GM12892 (cell line): ENCODE measurements at regions not wholly inside any gene's neighbourhood (a gene's known extent, or its start where the extent isn't known, plus 50 kb on each side); places are given as distances from the start of the nearest gene placed in this dataset.
"Not testable (repeated sequence)": the region's sequence is repeated elsewhere in the genome, so short reads cannot be mapped to it uniquely, and the experiment has no call there.

Experiments used
- DNase-seq: peaks from one replicate; pipeline ENCODE4 v3.0.0; 2011; ENCODE audit not compliant: insufficient read length
- FAIRE-seq: peaks from 2 replicates; lab custom pipeline; 2011; peaks lifted over from hg19 to GRCh38; lab: Jason Lieb, UNC
- POLR2A ChIP-seq: IDR thresholded peaks from 2 replicates; pipeline ENCODE4 v1.6.1; 2011; ENCODE audit warnings: low read depth, low read length, control low read depth
- POLR2AphosphoS5 ChIP-seq: IDR thresholded peaks from 2 replicates; pipeline ENCODE4 v1.6.1; 2011; ENCODE audit warnings: low read depth, low read length, control low read depth
- TAF1 ChIP-seq: IDR thresholded peaks from 2 replicates; pipeline ENCODE4 v1.6.1; 2011; ENCODE audit warnings: low read depth, mild to moderate bottlenecking, control low read depth, low read length, borderline replicate concordance

DNA sequence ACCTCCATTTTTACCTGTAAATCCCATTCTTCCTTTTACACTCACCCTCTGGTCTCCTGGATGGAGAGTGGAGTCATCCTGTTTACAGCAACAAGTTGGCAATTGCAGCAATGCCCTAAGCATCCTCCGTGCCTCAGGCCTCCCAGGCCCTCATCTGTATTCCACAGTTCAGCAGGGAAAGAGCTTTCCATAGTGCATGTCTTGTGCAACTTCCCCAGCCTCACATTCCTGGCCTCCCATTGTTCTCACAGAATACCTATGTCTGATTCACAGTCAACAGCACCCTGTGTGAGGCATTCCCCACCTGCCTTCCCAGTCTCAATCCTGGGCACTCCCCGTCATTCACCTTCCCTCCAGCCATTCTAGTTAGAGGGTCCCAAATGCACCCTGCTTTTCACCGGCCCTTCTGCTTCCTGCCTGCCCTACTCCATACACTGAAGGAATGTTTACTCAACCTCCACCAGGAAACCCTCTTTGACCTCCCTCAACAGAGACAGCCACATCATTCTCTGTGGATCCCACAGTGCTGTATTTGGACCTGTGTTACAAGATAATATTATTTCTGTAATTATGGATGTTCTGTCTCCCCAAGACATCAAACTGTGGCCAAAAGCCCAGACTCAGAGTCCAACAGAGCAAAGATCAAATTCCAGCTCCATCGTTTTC is 405.7 kb downstream of the BUD13 start:
- DNase-seq (no peak), FAIRE-seq (no peak)
- TF ChIP-seq POLR2A (no peak), TAF1 (no peak), POLR2AphosphoS5 (no peak)

DNA sequence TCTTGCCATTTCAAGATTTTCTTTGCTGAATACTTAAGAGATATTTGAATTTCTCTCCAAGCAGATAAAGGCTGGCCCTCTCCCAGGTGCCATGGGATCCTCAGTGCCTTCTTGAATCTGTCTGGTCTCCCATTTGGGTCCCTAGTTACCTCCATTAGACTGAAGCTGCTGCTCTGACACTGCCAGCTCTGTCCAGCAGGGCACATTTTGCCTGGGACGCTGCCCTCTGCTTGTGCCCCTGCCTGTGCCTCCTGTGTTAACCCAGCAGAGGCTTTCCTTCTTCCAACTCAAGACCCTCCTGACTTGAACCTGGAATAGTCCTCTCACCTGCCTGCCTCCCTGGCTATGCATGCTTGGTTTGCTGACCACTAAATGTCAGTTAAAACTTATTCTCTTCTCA is 406.3 kb downstream of the BUD13 start:
- TF ChIP-seq POLR2A (no peak), POLR2AphosphoS5 (no peak), TAF1 (no peak)
- FAIRE-seq, result no peak
- no peak for DNase-seq

DNA sequence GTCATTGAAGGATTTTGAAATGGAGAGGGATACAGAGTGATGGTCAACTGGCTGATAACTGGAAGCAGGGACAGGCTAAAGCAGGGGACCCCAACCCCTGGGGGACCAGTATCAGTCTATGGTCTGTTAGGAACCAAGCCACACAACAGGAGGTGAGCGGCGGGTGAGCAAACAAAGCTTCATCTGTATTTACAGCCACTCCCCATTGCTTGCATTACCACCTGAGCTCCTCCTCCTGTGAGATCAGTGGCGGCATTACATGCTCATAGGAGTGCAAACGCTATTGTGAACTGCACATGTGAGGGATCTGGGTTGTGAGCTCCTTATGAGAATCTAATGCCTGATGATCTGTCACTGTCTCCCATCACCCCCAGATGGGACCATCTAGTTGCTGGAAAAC is 407.9 kb downstream of the BUD13 start:
- not testable (repeated sequence) for FAIRE-seq

DNA sequence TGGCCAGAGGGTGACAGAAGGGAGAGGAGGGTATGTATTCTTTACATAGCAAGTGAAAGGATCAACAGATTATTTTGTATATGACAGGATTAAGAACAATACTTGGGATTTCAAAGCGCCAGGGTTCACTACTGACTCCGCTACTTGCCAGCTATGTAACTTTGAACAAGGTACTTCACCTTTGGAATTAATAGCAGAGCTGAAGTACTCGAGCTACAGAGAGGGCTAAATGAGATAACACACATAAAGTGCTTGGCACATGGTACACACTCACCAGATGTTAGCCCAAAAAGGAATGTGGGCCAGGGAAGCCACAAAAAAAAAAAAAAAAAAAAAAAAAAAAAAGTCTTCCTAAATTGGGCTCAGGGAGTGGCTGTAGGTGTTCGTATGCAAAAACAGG is 408.4 kb downstream of the BUD13 start:
- no peak for DNase-seq
- TF ChIP-seq POLR2AphosphoS5 (no peak), TAF1 (no peak), POLR2A (no peak)
- FAIRE-seq, result no peak

More for the DNA sequence above, 407.9 kb downstream of the BUD13 start:
- not testable (repeated sequence) for DNase-seq

DNA sequence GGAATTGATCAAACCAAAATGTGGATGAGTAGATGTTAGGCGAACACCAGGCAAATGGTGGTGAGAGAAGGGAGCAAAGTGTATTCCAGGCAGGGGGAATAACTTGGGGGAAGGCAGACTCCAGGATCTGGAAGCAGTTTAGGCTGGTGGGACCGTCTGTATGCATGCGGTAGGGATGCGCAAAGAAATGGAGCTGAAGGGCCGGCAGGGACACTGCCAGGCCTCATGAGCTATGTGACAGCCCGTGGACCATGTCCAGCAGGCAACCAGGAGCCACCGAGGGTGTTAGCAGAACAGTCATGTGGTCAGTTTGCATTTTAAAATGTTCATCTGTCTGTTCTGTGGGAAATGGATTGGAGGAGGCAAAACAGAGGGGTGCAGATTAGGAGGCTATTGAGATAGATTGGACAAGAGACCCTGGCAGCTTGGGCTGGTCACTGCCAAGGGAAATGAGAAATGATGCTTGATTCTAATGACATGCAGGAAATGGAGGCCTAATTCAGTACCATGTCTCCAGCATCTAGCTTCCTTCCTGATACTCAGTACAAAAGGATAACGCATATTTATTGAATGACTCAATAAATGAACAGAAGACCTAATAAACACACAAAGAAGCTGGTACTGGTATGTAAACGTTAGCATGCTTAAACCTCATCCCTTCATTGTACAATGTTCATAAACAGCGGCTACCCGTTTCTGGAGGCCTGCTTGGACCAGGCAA is 412.4 kb downstream of the BUD13 start:
- FAIRE-seq (no peak), DNase-seq (no peak)
- TF ChIP-seq POLR2A (no peak), TAF1 (no peak), POLR2AphosphoS5 (no peak)

DNA sequence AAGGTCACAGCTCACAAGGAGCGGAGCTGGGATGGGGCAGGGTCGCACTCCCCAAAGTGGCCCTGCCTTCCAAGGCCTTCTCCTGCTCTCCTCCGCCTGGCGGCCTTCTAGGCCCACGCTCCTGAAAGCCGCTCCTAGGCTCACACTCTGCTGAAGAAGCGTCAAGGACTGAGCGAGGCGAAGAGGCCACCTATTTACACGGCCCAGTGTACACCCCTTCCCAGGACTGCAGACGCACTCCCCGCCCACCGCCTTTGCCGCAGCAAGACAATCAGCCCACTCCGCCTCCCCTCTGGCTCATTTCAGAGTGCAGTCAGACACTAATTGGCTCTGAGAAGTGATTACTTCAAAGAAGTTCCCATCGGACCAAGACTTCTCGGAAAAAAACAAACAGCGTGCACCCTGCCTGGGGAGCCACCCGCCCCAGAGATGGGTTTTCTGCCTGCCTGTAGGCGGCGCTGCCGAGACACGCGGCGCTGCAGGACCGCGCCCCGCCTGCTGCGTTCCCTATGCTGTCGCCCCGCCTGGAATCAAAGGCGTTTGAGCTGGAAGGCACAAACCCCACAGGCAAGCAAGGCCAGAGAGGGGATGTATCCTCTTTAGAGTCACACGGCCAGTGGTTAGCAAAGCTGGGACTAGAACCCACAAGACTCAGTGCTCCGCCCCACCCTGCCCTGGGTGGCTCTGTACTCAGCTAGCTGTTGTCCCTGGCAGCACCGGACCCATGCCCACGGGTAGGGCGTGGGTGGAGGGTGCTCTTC is 414.8 kb downstream of the BUD13 start:
- TF ChIP-seq TAF1 (no peak), POLR2A (no peak), POLR2AphosphoS5 (no peak)
- DNase-seq (no peak), FAIRE-seq (no peak)

DNA sequence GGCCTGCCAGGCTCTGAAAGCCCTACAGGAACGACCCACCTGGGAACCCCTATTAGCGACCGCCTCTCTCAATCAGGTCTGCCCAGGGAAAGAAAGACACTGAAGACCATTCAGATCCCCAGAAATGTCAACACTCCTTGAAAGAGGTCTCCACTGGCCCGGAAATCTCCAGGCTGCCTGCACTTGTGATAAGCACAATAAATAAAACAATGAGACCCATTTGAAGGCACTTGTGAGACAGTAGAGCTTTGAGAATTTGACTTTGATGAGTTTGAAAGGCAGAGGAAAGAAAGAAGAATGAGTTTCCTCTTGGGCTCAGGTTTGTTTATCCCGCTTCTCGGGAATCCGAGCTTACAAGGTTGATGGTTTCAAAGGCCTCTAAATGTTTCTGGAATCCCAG is 416.3 kb downstream of the BUD13 start:
- FAIRE-seq (no peak), DNase-seq (no peak)
- TF ChIP-seq POLR2AphosphoS5, result no peak
- no peak for TF ChIP-seq POLR2A
- no peak for TF ChIP-seq TAF1

DNA sequence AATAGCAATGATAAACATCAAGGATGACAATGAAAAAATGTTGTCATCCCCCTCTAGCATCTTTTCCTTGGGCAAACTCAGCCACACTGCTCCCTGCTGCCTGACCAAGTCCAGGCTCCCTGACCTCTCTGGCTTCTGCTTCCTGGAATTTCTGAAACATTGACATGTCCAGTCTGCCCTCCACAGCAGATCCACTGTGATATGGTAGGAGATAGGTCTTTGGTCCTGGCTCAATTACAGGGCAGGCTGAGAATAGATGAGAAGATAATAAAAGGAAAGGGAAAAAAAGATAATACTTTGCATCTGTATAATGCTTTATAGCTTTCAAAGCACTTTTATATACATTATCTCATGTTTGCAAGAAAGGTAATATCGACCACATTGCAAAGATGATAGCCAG is 417.7 kb downstream of the BUD13 start:
- DNase-seq (no peak), FAIRE-seq (no peak)
- TF ChIP-seq TAF1, result no peak
- no peak for TF ChIP-seq POLR2A
- no peak for TF ChIP-seq POLR2AphosphoS5

DNA sequence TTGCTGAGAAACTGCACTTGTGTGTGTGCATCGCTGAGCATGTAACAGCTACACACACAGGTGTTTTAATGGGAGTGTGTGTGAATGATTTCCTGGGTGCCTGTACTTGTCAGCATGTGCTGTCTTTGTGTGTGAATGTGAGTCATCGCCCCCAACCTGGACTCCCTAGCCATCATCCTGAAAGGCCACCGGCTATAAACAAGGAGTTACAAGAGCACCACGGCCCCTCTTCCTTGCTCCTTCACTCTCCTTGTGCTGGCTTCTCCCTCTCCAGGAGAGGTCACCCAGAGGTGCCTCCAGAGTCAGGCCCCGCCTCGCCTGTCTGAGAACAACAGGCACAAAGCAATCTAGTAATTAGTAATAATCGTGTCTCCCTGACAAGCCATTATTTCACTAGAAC is 419.2 kb downstream of the BUD13 start:
- DNase-seq, result no peak
- FAIRE-seq, result no peak
- TF ChIP-seq POLR2A, result no peak
- no peak for TF ChIP-seq TAF1
- no peak for TF ChIP-seq POLR2AphosphoS5

DNA sequence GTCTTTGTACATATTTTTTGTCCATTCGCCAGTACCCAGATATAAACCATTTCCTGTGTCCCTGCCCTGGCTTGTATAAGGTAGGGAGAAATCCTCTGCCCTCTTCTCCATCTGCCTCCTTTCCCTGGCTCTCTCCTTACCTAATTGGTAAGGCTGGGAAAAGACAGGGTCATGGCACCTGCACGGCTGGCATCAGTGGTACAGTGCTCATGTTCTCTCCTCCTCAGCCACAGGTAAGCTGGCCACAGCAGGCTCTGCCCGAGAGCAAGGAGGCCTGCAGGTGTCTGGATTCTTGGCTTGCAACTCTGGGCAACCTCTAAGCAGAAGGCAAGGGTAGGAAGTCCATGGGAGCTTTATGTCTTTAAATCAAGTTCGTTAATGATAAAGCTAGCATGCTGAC is 419.9 kb downstream of the BUD13 start:
- no peak for DNase-seq
- no peak for TF ChIP-seq POLR2AphosphoS5
- TF ChIP-seq POLR2A, result no peak
- TF ChIP-seq TAF1, result no peak
- no peak for FAIRE-seq

DNA sequence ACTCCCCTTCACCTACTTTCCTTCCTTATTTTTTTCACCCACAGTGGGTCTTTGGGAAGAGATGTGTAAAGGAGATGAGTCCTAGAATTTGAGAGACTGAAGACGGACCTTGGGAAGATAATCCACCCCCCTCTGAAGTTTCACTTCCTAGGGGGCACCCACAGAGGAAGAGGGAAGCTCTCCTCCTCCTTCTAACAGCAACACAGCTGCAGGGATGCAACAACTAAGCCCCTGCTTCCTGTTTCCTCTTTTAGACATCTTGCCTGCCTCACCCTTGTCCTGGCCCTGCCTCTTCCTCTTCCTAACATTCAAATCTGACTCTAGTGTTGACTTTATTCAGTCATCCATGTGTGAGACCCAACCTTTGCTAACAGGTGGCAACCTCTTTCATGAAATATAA is 424.6 kb downstream of the BUD13 start:
- DNase-seq, result no peak
- no peak for FAIRE-seq
- TF ChIP-seq TAF1 (no peak), POLR2A (no peak), POLR2AphosphoS5 (no peak)

DNA sequence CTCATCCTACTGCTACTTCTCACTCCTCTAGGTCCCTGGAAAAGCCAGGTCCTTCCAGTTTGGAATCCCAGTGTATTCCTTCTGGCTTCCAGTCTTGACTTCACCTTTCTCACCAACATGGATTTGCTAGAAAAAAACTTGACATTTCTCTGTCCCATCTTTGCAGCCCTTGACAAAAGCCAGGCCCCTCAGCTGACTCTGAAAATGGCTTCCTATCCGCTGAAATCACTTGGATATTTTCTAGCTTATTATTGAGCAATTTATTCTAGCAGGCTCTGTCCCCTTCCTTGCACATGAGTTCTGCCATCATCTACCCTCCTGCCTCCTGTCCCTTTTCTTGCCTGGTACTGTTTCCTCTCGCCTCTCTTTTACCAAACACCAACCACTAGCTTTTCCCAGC is 427.2 kb downstream of the BUD13 start:
- TF ChIP-seq POLR2AphosphoS5 (no peak), TAF1 (no peak), POLR2A (no peak)
- DNase-seq (no peak), FAIRE-seq (no peak)

DNA sequence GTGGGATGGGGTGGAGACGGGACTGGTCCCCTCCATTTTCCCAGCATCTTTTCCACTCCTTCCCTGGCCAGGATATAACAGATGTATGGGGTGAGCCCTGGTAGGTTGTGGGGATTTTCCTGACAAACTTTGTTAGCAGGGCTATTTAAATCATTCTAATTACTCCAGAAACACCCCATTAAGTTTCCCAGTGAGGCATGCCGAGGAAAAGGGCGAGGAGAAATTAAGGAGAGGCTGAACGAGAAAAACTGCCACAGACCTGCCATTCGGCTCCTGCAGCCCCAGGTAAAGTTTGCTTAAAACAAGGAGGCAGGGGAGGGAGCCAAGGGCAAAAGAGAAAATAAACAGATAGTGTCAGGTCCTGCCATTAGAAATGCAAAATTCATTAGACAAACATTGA is 428.2 kb downstream of the BUD13 start:
- FAIRE-seq, result no peak
- no peak for DNase-seq
- TF ChIP-seq POLR2AphosphoS5, result no peak
- TF ChIP-seq POLR2A, result no peak
- TF ChIP-seq TAF1, result no peak
